GM12872 (cell line): ENCODE measurements at regions not wholly inside any gene's neighbourhood (a gene's known extent, or its start where the extent isn't known, plus 50 kb on each side); places are given as distances from the start of the nearest gene placed in this dataset.

ENCODE experiments used
- TF ChIP-seq, protein P1 (sequence below): IDR thresholded peaks from 3 replicates; pipeline ENCODE4 v1.5.1; 2011; ENCODE audit warnings: low read depth, mild to moderate bottlenecking, low read length, moderate library complexity; ENCODE audit not compliant: insufficient read depth

DNA sequence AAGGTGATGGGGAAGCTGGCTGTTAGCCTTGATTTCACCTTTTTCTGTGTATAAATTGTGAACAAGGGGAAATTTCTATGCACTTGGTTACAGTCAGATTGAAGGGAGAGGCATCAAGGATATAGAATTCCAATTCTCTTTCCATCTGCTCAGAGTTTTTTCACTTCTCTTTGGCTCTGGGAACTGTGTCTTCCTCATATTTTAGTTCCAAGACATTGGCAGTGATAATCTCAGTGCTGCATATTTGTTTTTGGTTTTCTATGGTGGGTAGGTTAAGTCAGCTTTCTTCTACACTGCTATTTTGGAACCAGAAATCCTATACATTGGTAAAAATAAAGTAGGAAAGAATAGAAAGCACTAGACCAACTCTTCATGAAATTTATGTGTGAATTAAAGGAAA lies 569.6 kb upstream of the CXADR start:
- TF ChIP-seq, protein P1, sequence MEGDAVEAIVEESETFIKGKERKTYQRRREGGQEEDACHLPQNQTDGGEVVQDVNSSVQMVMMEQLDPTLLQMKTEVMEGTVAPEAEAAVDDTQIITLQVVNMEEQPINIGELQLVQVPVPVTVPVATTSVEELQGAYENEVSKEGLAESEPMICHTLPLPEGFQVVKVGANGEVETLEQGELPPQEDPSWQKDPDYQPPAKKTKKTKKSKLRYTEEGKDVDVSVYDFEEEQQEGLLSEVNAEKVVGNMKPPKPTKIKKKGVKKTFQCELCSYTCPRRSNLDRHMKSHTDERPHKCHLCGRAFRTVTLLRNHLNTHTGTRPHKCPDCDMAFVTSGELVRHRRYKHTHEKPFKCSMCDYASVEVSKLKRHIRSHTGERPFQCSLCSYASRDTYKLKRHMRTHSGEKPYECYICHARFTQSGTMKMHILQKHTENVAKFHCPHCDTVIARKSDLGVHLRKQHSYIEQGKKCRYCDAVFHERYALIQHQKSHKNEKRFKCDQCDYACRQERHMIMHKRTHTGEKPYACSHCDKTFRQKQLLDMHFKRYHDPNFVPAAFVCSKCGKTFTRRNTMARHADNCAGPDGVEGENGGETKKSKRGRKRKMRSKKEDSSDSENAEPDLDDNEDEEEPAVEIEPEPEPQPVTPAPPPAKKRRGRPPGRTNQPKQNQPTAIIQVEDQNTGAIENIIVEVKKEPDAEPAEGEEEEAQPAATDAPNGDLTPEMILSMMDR, result no peak

DNA sequence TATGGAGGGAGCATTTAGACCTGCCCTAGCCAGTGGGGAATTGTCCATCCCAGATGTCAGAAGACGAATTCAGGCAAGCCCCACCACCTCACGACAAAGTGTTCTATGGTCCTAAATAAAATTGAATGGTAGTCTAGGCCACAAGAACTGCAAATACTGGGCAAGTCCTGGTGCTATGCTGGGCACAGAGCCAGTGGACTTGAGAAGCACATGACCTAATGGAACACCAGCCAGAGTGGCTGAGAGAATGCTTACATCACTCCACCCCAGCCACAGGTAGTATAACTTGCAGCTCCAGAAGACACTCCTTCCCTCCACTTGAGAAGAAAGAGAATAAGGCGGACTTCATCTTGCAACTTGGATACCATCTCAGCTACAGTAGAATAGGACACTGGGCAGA lies 567.3 kb upstream of the CXADR start:
- TF ChIP-seq, protein P1, result no peak

DNA sequence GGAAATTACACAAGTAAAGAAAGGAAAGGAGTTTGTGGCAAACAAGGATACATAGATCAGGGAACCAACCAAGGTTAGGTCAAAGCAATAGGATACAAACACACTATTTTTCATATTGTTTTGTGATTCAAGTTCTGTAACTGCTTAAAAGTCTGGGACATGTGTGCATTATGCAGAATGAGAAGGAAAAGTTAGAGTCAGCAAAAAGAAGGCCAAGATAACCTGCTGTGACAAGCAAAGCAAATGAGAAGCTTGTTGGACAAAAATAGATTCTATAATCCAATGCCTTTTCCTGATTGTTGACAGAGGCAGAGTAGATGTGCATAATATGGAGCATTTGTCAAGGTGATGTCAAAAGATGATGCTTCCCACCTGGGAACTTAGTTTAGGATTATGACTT lies 556.0 kb upstream of the CXADR start:
- TF ChIP-seq, protein P1, result no peak

DNA sequence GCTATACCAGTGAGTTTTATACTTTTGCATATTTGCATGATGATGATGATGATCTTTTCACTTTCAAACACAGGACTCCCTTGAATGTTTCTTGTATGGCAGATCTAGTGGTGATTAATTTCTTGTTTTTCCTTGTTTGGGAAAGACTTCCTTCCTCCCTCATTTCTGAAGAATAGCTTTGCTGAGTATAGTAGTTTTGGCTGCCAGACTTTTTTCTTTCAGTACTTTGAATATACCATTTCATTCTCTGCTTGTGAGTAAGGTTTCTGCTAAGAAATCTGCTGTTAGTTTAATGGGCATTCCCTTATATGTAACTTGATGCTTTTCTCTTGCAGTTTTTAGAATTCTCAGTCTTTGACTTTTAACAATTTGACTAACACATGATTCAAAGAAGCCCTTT lies 547.4 kb upstream of the CXADR start:
- TF ChIP-seq, protein P1, result no peak

DNA sequence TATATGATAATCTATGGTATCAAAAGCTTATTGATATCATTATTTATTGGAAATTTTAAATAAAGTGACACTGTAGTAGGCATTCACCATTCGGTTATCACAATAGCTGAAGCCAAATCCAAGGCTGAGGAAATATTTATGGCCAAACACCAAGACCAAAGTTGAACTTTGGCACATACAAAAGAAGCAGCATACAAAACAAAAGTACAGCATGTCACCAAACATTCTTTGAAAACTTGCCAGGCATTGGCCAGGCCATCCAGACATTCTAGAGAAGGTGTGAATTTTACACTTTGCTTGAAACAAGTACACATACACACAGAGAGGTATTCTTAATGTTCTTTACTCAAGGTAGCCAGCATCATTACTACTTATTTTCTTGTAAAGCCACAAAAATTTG lies 544.4 kb upstream of the CXADR start:
- TF ChIP-seq, protein P1, result no peak

DNA sequence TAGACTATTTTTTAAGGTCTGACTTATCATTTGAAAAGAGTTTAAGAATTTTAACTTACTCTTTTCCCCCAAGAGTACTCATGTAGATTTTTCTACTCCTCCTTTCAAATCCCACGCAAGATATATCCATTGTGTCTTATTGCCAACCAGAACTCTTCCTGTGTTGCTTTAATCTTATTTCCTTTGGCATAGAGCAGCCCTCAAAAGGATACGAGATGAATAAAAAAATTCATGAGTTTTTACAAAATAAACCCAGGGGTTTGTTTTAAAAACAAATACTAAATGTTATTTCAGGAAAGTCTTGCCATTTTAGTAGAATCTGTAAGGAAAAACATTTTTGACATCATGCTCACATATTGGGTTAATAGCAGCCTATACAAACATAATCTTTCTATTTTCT lies 543.2 kb upstream of the CXADR start:
- TF ChIP-seq, protein P1, result no peak

DNA sequence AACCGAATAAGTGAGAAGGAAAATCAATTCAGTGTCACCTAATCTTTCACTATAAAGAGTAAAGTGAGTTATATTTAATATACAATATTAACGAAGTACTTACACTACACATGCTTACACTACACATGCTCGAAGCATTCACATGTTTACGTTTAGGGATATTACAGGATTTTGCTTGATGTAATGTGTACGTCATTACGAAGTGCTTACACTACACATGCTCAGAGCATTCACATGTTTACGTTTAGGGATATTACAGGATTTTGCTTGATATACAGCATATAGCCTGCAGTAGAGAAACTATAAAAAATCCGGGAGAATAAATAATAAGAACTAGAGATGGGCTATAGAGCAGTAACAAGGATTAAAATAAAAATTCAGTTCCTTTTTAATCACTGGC lies 538.8 kb upstream of the CXADR start:
- TF ChIP-seq, protein P1, result no peak

DNA sequence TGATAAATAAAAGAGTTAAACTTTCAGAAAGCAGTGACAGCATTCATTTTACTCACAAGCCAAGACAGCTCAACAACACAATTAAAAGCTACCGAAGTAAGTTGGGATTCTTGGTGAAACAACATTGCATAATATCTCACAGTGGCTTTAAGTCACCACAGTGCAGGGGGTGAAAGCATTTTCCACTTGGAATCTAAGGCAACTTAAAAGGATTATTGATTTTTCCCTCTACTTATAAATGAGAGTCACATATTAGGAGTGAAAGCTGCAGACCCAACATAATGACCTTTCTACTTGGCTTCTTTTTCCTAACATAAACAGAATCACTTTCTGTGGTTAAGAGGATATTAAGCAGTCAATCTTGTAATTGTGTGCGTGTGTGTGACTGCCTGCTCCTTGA lies 536.6 kb upstream of the CXADR start:
- TF ChIP-seq, protein P1, result no peak
